Kasumi-1 (cell line): ENCODE measurements at regions not wholly inside any gene's neighbourhood (a gene's known extent, or its start where the extent isn't known, plus 50 kb on each side); places are given as distances from the start of the nearest gene placed in this dataset.

ENCODE experiments used
- DNase-seq, 2 experiments: peaks; one replicate each; lab custom pipeline; 2025; lab: John Stamatoyannopoulos, UW

GRCh38 chr6:19268117-19268516, 569.1 kb upstream of the ID4 start:
- DNase-seq, result no peak

DNA sequence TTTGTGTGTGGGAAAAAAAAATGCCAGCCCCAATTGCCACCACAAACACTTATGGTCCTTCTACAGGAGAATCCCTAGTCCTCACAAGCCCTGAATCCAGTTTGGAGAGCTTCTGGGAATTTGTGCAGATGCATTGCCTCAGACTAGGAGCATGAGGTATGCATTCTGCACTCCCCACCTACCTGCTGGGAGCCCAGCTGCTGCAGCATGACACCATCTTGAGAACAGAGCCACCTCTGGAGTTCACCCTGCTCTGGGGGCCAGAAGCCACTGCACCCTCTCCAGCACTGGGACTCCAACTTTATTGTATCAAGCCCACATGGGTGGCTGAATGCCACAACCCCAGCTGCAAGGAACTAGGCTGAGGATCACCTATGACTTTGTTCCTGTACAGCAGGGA, 568.5 kb upstream of the ID4 start:
- no peak for DNase-seq

- DNase-seq, result no peak
Measured at GRCh38 chr6:19269341-19269898, 567.8 kb upstream of the ID4 start.

DNA sequence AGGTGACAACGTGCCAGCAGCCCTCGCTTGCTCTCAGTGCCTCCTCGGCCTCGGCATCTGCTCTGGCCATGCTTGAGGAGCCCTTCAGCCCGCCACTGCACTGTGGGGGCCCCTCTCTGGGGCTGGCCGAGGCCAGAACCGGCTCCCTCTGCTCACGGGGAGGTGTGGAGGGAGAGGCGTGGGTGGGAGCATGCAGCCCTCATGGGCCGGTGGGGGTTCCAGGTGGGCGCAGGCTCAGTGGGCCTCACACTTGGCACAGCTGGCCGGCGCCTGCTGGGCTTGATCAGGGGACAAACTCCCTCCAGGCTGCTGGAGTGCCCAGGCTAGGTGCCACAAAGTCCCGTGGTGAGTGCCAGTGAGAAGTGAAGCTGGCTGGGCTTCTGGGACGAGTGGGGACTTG, 566.6 kb upstream of the ID4 start:
- DNase-seq, result no peak

GRCh38 chr6:19279273-19279684, 557.9 kb upstream of the ID4 start:
- DNase-seq, result no peak

GRCh38 chr6:19287928-19288327, 549.2 kb upstream of the ID4 start:
- DNase-seq, result no peak

- no peak for DNase-seq
Measured at GRCh38 chr6:19289457-19289856, 547.7 kb upstream of the ID4 start.

DNA sequence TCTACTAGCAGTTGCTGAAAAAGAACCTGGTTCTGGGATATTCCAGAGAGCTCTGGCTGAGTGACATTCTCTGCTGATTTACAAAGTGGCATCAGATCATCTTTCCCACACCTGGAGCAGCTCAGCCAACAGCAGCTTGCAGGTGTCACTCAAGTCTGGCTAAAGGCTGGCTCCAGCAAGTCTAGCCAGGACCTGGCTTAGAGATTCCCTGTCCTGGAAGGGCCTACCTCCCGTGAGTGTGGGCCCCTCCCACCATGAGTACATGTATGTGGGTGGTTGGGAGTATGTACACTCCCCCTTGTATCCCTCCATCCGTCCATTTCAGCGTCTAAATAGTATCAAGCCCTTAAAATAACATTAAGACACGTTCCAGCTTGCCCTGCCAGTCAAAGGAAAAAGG, 539.3 kb upstream of the ID4 start:
- DNase-seq, result no peak

GRCh38 chr6:19298421-19298820, 538.7 kb upstream of the ID4 start:
- no peak for DNase-seq

DNA sequence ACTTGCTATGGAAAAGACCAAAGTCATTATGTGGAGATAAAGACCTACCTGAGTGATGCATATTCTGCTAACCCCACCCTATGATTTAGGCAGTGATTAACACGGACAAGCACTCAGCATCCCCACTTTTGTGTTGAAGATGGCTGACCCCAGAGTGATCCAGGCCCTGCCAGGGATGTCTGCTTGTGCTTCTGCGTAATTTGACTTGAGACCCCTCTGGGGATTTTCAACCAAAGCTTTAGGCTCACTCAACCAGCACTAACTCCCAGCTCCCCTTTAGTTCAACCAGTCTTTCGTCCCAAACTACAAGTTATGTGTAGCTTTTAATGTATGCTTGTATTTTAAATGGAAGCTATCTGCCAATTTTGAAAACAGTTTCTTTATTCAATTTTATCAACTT, 538.0 kb upstream of the ID4 start:
- no peak for DNase-seq

DNA sequence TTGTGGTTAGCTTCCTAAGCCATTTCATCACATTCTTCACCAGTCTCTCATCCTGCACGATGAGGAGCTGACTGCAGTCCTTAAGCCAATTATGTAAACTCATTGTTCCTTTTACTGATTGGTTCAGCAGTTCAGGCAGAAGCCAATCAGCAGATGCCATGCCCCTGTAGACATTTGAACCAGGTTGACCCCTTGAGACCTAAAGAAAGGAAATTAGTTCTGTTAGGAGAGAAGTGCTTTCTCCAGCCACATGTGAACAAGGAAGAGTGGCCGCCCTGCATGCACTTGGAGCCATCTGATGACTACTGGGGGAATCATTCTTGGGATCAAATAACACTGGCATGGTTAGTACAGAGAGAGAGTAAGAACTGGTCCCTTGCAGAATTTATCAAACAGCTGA, 535.2 kb upstream of the ID4 start:
- no peak for DNase-seq

DNA sequence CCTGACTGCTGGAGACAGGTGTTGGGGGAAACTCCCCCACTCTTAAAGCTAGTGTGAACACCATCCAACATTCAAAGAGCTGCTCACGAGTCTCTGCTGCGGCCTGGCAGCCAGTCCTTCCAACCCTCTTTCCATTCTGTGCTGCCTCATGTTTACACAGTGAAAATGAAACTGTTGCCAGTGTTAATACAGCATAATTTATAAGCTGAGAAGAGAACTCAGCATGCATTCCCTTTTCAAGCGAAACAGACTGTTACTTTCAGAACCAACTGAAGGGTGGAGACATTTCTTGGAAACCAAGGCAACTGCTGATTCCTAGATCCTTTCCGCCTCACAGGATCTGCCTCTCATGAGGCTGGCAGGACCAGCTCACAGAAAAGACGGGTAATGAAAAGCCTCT, 533.8 kb upstream of the ID4 start:
- no peak for DNase-seq

DNA sequence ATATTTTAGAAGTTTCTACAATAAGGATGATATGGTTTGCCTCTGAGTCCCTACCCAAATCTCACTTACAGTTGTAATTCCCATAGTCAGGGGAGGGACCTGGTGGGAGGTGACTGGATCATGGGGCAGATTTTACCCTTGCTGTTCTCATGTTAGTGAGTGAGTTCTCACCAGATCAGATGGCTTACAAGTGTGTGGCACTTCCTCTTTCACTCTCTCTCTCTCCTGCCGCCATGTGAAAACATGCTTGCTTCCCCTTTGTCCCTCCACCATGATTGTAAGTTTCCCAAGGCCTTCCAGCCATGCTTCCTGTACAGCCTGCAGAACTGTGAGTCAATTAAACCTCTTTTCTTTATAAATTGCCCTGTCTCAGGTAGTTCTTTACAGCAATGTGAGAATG, 527.5 kb upstream of the ID4 start:
- DNase-seq, result peak in 1 of 2 experiments; percentile 2

- no peak for DNase-seq
Measured at GRCh38 chr6:19311786-19312185, 525.4 kb upstream of the ID4 start.

DNA sequence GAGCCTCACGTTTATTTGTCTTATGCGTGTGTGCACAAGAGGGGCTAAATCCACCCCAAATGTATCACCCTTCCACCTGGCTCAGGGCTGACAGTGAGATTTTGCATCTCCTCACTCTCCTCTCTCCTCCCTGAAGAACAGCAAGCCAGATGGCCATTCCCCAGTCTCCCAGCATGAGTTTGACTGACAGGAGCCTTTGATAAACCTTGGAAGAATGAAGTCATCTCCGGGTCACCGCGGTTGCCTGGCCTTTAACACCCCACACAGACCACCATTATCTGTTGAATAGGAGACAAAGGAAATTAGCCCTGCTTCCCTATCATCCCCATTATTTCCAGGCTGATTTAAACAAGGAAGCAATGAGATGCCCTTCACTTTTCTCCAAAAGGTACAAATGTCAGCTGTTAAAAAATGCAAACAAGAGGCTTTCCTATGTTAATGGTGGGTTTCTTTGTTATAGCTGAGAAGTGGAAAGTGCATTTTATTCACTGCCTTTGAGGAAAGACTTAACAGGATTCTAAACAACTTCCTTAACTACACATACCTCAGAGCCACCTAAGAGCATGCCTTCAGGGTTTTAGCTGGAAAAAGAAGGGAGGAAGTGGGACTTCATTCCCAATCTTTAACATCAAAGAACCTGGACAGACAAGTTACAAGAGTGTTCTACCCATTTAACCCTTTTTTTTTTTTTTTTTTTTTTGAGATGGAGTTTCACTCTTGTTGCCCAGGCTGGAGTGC, 524.8 kb upstream of the ID4 start:
- no peak for DNase-seq

DNA sequence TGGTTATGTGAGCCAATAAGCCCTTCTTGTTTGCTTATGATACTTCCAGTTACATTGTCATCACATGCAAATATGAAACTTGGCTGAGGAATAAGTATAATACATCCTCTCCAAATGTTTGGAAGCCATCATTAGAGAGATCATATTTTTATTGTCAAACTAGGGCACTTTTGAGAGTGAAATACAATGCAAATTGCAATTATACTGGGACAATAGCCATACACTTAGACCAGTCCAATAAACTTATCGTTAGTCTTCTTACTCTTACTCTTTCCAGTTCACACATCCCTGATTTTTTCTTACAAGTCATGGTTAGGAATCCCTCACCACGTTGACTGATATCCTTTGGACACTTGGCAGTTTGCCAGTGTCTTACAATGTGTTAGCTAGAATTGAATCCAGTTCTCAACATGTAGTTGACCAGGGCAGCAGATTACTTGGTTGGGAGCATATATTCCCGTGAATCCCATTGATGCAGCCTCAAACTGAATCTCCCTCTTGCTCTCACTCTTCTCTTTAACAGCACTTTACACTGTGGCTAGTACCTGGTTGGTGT, 519.7 kb upstream of the ID4 start:
- no peak for DNase-seq

- no peak for DNase-seq
Measured at GRCh38 chr6:19319005-19319404, 518.2 kb upstream of the ID4 start.

DNA sequence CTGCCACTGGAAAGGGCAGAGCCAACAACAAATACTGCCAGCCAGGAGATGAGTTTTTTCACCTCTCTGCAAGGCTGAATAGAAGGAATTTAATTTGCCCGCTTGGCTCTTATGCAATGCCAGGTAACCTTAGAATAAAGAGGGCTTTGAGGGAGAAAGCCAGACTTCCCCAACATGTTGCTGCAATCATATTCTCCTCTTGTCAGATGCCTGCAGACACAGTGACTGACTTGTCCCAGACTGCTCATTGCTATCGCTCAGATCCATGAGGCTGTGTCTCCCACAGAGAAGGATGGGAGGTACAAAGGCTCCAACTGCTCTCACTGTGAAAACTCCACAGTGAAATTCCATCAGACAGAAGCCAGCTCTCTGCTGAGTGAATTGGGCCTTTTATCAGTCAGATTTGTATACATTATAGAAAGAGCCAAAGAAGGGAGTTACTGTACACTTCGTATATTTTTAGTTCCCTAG, 517.0 kb upstream of the ID4 start:
- no peak for DNase-seq

DNA sequence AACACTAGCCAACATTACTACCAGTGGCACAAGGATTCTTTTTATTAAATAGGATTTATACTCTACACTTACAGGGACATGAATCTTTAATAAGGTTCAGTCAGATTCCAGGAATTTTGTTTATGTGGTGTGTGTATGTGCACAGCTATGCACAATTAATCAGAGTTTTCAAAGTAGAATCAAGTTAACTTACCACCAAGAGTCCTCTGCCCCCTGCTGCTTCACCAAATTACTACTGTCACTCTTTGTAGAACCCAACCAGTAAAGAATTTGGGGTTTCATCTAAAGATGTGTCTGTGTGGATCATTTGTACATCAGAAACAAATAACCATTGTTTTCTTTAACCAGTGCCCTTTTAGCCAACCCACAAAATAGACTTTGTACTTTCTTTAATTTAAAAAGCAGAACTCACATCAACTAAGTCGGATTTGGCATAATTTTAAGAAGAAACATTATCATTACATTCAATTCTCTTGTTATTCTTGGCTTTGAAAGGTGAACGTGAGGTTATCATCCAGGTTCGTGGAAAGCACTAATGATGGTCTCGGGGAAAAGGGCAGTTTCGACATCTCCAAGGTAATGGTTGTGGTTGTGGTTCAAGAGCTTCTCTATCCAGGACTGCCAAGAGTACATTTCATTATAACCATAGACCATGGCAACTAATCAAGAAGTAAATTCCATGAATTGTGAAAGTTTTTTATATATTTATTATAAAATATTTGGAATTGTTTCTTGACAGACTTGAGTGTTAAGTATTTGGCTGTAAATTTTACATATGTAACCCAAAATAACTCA, 514.3 kb upstream of the ID4 start:
- DNase-seq, result no peak

GRCh38 chr6:19324376-19324775, 512.8 kb upstream of the ID4 start:
- no peak for DNase-seq

DNA sequence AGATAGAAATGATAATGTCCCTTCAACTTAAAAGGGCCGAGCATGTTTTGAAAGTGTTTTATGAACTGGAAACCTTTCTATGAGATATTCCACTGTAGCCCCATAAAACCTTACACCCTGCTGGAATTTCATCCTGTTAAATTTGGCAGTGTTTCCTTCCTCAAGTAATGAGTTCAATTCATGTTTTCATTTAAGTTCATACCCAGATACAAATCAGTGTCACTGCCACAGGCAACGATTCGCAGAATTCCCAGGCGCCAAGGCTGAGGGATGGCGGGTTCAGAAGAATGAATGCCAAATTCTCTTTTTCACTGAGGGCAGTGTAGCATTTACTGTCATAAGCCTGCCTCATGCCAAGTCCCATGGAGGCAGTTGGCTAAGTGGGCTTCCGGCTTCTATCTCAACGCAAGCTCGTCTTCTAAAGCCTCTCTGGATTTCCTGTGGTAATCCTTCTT, 511.8 kb upstream of the ID4 start:
- DNase-seq, result no peak

- DNase-seq, result no peak
Measured at GRCh38 chr6:19327241-19327640, 509.9 kb upstream of the ID4 start.

GRCh38 chr6:19327661-19328060, 509.5 kb upstream of the ID4 start:
- no peak for DNase-seq
